Subcutaneous abdominal adipose tissue (tissue), 5 donors: ENCODE measurements at regions not wholly inside any gene's neighbourhood (a gene's known extent, or its start where the extent isn't known, plus 50 kb on each side); places are given as distances from the start of the nearest gene placed in this dataset.

Experiments used
- H3K27ac ChIP-seq: one replicate; pipeline ENCODE4 v1.7.0; 2013; ENCODE audit warnings: low read depth, mild to moderate bottlenecking, inconsistent platforms, low read length, moderate library complexity
- H3K27me3 ChIP-seq, 5 donors: one replicate each; pipeline ENCODE4 v1.7.0; 2013; ENCODE audit warnings: low read length in 5 of 5, inconsistent platforms in 1 of 5; ENCODE audit not compliant: control insufficient read depth in 5 of 5, insufficient read depth in 4 of 5
- H3K36me3 ChIP-seq, 5 donors: one replicate each; pipeline ENCODE4 v1.7.0; 2013; ENCODE audit warnings: low read length in 5 of 5; ENCODE audit not compliant: control insufficient read depth in 5 of 5, insufficient read depth in 5 of 5
- H3K4me1 ChIP-seq, 5 donors: one replicate each; pipeline ENCODE4 v1.7.0; 2013; ENCODE audit warnings: low read length in 5 of 5, mild to moderate bottlenecking in 3 of 5, moderate library complexity in 1 of 5; ENCODE audit not compliant: control insufficient read depth in 5 of 5, insufficient read depth in 5 of 5
- H3K4me3 ChIP-seq, 5 donors: one replicate each; pipeline ENCODE4 v1.7.0; 2013; ENCODE audit warnings: low read length in 5 of 5, low read depth in 1 of 5
- H3K9ac ChIP-seq, 5 donors: one replicate each; pipeline ENCODE4 v1.7.0; 2013; ENCODE audit warnings: low read length in 5 of 5, mild to moderate bottlenecking in 4 of 5, moderate library complexity in 3 of 5
- H3K9me3 ChIP-seq, 5 donors: one replicate each; pipeline ENCODE4 v1.7.0; 2013; ENCODE audit warnings: low read length in 5 of 5; ENCODE audit not compliant: control insufficient read depth in 5 of 5
- donor health status: healthy.
- donor health status: healthy.
- donor health status: healthy.
- donor health status: healthy.
- donor health status: healthy.

GRCh38 chr17:413706-414380, 61.2 kb upstream of the RPH3AL start:
- Histone ChIP-seq H3K4me1 (peaks cover 5 to 36% (median 29%) of the 10 kb centered on the region in 5 donors), H3K9ac (no peak overlapping the region), H3K36me3 (peaks cover 0 to 4% (median 0%) of the 10 kb centered on the region in 5 donors), H3K27ac (no peak overlapping the region), H3K27me3 (peaks cover 3 to 6% (median 4%) of the 10 kb centered on the region in 5 donors), H3K9me3 (no peaks in the 10 kb centered on the region), H3K4me3 (no peak overlapping the region)

- Histone ChIP-seq H3K4me3 (no peak overlapping the region), H3K27ac (no peak overlapping the region), H3K9me3 (no peaks in the 10 kb centered on the region), H3K4me1 (peaks cover 5 to 36% (median 29%) of the 10 kb centered on the region in 5 donors), H3K9ac (no peak overlapping the region), H3K27me3 (peaks cover 3 to 6% (median 4%) of the 10 kb centered on the region in 5 donors), H3K36me3 (peaks cover 0 to 4% (median 0%) of the 10 kb centered on the region in 5 donors)
Measured at GRCh38 chr17:413016-413350, 60.4 kb upstream of the RPH3AL start.

GRCh38 chr17:412211-413015, 59.8 kb upstream of the RPH3AL start:
- H3K27ac ChIP-seq = no peak overlapping the region
- H3K27me3 ChIP-seq = peaks cover under 1 to 6% (median 2%) of the 10 kb centered on the region in 5 donors
- H3K9ac ChIP-seq = no peak overlapping the region
- H3K9me3 ChIP-seq = no peaks in the 10 kb centered on the region
- H3K4me3 ChIP-seq = peak overlapping the region in 1 of 5 donors; percentile 32
- H3K36me3 ChIP-seq = peaks cover 0 to 4% (median 0%) of the 10 kb centered on the region in 5 donors
- H3K4me1 ChIP-seq = peaks cover 5 to 36% (median 29%) of the 10 kb centered on the region in 5 donors

DNA sequence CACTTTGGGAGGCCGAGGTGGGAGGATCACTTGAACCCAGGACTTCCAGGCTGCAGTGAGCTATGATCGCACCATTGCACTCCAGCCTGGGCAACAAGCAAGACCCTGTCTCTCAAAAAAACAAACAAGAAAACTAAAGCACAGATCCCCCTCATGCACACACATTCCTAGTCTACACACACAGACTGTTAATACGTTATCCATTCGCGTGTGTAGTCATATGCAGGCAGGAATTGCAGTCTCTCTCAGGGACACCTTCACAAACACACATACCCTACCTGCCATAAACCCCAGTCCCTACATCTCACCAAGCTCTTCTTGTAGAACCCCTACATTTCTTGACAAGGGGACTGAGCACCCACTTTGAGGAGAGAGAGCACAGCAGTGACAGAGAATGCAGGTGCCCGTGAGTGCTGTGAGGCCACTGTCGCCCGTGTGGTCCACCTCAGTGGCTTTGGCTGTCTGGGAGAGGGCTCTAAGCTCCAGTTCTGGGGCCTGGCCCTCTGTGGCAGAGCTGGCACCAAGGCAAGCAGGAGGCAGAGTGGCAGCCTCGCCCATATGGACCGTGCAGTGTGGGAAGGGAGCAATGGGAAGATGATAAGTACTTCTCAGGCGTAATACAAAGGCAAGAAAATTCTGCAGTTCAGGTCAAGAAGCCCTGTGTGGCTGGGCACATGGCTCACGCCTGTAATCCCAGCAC, 59.0 kb upstream of the RPH3AL start:
- Histone ChIP-seq H3K4me3 (peak overlapping the region in 1 of 5 donors; percentile 32), H3K27ac (no peak overlapping the region)

DNA sequence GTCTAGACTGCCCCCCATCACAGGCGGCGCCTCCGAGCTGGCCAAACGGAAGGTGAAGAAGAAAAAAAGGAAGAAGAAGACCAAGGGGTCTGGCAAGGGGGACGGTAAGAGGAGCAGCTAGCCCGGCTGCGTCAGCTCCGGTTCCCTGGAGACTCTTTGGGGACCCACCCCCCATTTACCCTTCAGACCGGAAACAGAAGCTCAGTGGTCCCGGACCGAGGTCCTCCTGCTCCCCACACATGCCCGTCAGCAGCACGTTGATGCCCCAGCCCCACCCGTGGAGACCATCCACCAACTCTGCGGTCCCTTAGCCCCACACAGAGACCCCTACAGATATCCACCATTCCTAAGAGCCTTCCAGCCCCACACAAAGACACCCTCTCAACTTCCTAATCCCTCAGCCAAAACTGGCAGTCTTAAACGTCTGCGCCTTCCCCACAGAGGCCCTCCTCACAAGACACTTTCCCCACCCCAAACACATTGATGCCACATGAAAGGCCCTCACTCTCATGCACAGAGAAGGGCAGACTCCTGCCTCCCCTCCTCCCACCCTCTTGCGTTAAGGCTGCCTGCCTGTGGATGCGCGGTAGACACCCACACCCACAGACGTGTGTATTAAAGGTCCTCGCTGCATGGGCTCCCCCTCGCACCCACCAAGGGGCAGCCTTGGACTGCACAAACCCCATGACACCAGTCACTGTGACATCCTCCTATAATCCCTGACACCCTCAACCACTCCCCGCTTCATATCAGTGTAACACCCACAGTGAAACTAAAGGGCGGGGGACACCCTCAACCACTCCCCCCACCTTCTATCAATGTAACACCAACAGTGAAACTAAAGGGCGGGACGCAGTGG, 58.2 kb upstream of the RPH3AL start:
- Histone ChIP-seq H3K27ac (no peak overlapping the region), H3K4me1 (peaks cover 5 to 36% (median 29%) of the 10 kb centered on the region in 5 donors), H3K36me3 (peaks cover 0 to 4% (median 0%) of the 10 kb centered on the region in 5 donors), H3K27me3 (no peaks in the 10 kb centered on the region), H3K9ac (peak overlapping the region; percentile 16 to 95 (median 81)), H3K9me3 (no peaks in the 10 kb centered on the region), H3K4me3 (peak overlapping the region; percentile 73 to 82 (median 76))

More for the DNA sequence above, 59.0 kb upstream of the RPH3AL start:
- Histone ChIP-seq H3K9me3 (no peaks in the 10 kb centered on the region), H3K4me1 (peaks cover 5 to 36% (median 29%) of the 10 kb centered on the region in 5 donors), H3K27me3 (peaks cover 0 to 5% (median 0%) of the 10 kb centered on the region in 5 donors), H3K36me3 (peaks cover 0 to 4% (median 0%) of the 10 kb centered on the region in 5 donors), H3K9ac (no peak overlapping the region)

- Histone ChIP-seq H3K9ac (peak overlapping the region in 4 of 5 donors; percentile 80 to 95 (median 86)), H3K9me3 (no peaks in the 10 kb centered on the region), H3K27me3 (no peaks in the 10 kb centered on the region), H3K4me1 (peaks cover 5 to 36% (median 29%) of the 10 kb centered on the region in 5 donors), H3K36me3 (peaks cover 0 to 4% (median 0%) of the 10 kb centered on the region in 5 donors), H3K27ac (no peak overlapping the region), H3K4me3 (peak overlapping the region; percentile 73 to 82 (median 76))
Measured at GRCh38 chr17:409848-410542, 57.4 kb upstream of the RPH3AL start.

- Histone ChIP-seq H3K36me3 (peaks cover 0 to 4% (median 0%) of the 10 kb centered on the region in 5 donors), H3K27me3 (no peaks in the 10 kb centered on the region), H3K27ac (no peak overlapping the region), H3K9ac (peak overlapping the region in 4 of 5 donors; percentile 49 to 71 (median 64)), H3K4me3 (peak overlapping the region; percentile 65 to 81 (median 69)), H3K9me3 (no peaks in the 10 kb centered on the region), H3K4me1 (peaks cover 5 to 36% (median 29%) of the 10 kb centered on the region in 5 donors)
Measured at GRCh38 chr17:409308-409847, 56.8 kb upstream of the RPH3AL start.

GRCh38 chr17:404703-405102, 52.1 kb upstream of the RPH3AL start:
- peaks cover 3 to 7% (median 5%) of the 10 kb centered on the region in 5 donors for H3K4me1 ChIP-seq
- H3K36me3 ChIP-seq = no peaks in the 10 kb centered on the region
- no peak overlapping the region for H3K9ac ChIP-seq
- H3K4me3 ChIP-seq = no peak overlapping the region
- no peaks in the 10 kb centered on the region for H3K9me3 ChIP-seq
- peaks cover 0 to 6% (median 0%) of the 10 kb centered on the region in 5 donors for H3K27me3 ChIP-seq
- no peak overlapping the region for H3K27ac ChIP-seq
